Gastrocnemius medialis (tissue), 4 donors: ENCODE measurements at regions not wholly inside any gene's neighbourhood (a gene's known extent, or its start where the extent isn't known, plus 50 kb on each side); places are given as distances from the start of the nearest gene placed in this dataset.

ENCODE experiments used
- ATAC-seq, 2 donors: fragments of 150-250 bp; one replicate each; pipeline ENCODE4 v1.9.1; 2016
- DNase-seq, 2 donors: peaks; one replicate each; pipeline ENCODE4 v3.0.0-alpha.2; 2019
- H3K27ac ChIP-seq, 4 donors: fragments of 200-600 bp; sonication (generic); 1 replicate in 1 of 4; 2 replicates in 3 of 4; pipeline ENCODE4 v1.5.1; 2016 to 2018; ENCODE audit warnings: mild to moderate bottlenecking in 2 of 4, moderate library complexity in 1 of 4
- H3K27me3 ChIP-seq, 3 donors: fragments of 200-600 bp; sonication (generic) in 2 of 3; 1 replicate in 1 of 3; 2 replicates in 2 of 3; pipeline versions ENCODE4 v1.5.1 to v1.6.0; 2016 to 2019; ENCODE audit warnings: mild to moderate bottlenecking in 1 of 3, moderate library complexity in 1 of 3
- H3K36me3 ChIP-seq, 2 donors: fragments of 200-600 bp; sonication (generic) in 1 of 2; one replicate each; pipeline ENCODE4 v1.5.1; 2017 to 2018
- H3K4me1 ChIP-seq, 2 donors: fragments of 200-600 bp; sonication (generic) in 1 of 2; one replicate each; pipeline ENCODE4 v1.5.1; 2016 to 2017; ENCODE audit warnings: mild to moderate bottlenecking in 2 of 2
- H3K4me3 ChIP-seq, 4 donors: fragments of 200-600 bp; sonication (generic) in 3 of 4; 1 replicate in 1 of 4; 2 replicates in 3 of 4; pipeline ENCODE4 v1.5.1; 2016 to 2019; ENCODE audit warnings: mild to moderate bottlenecking in 2 of 4
- H3K9me3 ChIP-seq, 3 donors: fragments of 200-600 bp; sonication (generic) in 2 of 3; 1 replicate in 1 of 3; 2 replicates in 2 of 3; pipeline ENCODE4 v1.5.1; 2016 to 2019
- POLR2A ChIP-seq, 2 donors: fragments of 450-650 bp; IDR thresholded peaks; one replicate each; pipeline ENCODE4 v1.6.1; 2017; ENCODE audit warnings: antibody characterized with exemption in 2 of 2, mild to moderate bottlenecking in 2 of 2, moderate library complexity in 2 of 2
- in situ Hi-C, 4 donors: fragments of 200-750 bp; cut with MboI; loops; one replicate each; pipeline versions ENCODE4 v1.15.0 to v1.8.0; 2017; ENCODE audit warnings: low sequenced_read_pairs in 4 of 4
- intact Hi-C: fragments of 100-400 bp; cut with DNase I; formaldehyde crosslinking; loops from one replicate; pipeline ENCODE4 v1.15.1; 2023; ENCODE audit warnings: low total_unique reads
- TF ChIP-seq, protein P1 (sequence below), 5 experiments: fragments of 450-650 bp in 3 of 5; fragments of 200-600 bp in 2 of 5; sonication (generic) in 2 of 5; IDR thresholded peaks in 4 of 5; conservative IDR thresholded peaks in 1 of 5; 1 replicate in 4 of 5; 2 replicates in 1 of 5; pipeline ENCODE4 v1.5.1; 2016 to 2019; ENCODE audit warnings: antibody characterized with exemption in 5 of 5, mild to moderate bottlenecking in 3 of 5, moderate library complexity in 3 of 5

DNA sequence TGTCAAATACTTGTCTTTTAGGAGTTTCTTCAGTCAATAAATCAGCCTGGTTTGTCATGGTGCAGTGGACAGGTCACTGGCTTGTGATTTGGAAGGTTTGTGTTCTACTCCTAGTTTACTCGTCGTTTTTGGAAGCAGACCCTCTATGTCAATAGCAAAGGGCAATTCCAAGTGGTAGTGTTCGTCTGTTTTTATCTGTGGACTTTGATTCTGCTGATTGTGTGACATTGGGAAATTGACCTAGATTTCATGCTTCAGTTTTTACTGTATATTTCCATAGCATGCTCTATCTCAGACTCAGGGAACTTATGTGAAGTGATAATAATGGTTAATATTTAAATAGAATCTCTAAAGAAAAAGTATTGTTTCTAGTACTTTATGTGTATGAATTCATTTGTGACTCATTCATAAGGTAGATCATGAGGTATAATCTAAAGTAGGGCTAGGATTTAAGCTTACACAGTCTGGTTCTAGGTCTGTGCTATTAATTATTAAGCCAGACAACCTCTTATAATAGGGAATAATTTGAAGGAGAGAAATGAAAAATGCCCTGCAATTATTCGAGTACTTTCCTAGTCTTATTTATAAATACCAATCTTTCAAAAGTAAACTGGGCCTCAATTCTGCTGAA, 198.1 kb downstream of the REEP3 start:
- Histone ChIP-seq H3K36me3 (no peaks in the 10 kb centered on the region), H3K4me3 (no peak overlapping the region), H3K9me3 (no peaks in the 10 kb centered on the region), H3K27ac (no peak overlapping the region), H3K4me1 (peaks cover 10 to 19% of the 10 kb centered on the region in 2 donors), H3K27me3 (no peaks in the 10 kb centered on the region)
- ATAC-seq (no peak), DNase-seq (no peak)
- in situ Hi-C loops (loop anchor here (10.0 to 25.0 kb wide), 7 partner anchors 85 to 1665 kb away; partner anchors contain the start of genes JMJD1C (in 1 of the 4) and REEP3 (in 1 of the 4)), intact Hi-C loops (loop anchor here (10.0 kb wide), 1 partner anchor 915 kb away; the partner anchor contains the start of gene ADO)
- TF ChIP-seq POLR2A (IDR thresholded peaks at IDR 0.05), result no peak
- TF ChIP-seq, protein P1, sequence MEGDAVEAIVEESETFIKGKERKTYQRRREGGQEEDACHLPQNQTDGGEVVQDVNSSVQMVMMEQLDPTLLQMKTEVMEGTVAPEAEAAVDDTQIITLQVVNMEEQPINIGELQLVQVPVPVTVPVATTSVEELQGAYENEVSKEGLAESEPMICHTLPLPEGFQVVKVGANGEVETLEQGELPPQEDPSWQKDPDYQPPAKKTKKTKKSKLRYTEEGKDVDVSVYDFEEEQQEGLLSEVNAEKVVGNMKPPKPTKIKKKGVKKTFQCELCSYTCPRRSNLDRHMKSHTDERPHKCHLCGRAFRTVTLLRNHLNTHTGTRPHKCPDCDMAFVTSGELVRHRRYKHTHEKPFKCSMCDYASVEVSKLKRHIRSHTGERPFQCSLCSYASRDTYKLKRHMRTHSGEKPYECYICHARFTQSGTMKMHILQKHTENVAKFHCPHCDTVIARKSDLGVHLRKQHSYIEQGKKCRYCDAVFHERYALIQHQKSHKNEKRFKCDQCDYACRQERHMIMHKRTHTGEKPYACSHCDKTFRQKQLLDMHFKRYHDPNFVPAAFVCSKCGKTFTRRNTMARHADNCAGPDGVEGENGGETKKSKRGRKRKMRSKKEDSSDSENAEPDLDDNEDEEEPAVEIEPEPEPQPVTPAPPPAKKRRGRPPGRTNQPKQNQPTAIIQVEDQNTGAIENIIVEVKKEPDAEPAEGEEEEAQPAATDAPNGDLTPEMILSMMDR (IDR thresholded peaks at IDR 0.05 in 4 of 5, conservative IDR thresholded peaks at IDR 0.05 in 1 of 5), result no peak

DNA sequence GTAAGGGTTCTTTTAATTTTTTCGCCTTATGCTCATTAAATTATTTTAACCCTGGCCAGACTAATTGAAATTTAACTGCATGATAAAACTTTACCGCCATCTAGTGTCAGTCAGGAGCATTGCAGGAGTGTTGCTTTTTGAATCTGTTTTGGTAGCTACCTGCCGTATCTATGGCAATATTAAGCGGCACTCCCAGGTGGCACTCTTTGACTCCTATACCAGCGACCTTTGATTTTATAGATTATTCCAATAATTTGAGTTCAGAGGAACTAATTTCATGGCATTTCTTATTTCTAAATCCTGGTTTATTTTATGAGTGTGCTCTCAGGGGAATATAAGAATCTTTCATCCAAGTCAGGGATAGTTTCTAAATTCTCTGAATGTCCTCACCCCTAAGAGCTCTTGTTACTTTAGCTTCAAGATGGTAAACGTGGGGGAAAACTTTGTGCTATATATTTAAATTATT, 198.9 kb downstream of the REEP3 start:
- in situ Hi-C loops, result loop anchor here in 3 of 4 donors (10.0 to 25.0 kb wide), 4 partner anchors 208 to 1658 kb away; partner anchors contain the start of gene REEP3 (in 1 of the 3)
- TF ChIP-seq, protein P1 (IDR thresholded peaks at IDR 0.05 in 4 of 5, conservative IDR thresholded peaks at IDR 0.05 in 1 of 5), result peak; percentile 88 to 99 (median 94)
- TF ChIP-seq POLR2A (IDR thresholded peaks at IDR 0.05), result no peak

DNA sequence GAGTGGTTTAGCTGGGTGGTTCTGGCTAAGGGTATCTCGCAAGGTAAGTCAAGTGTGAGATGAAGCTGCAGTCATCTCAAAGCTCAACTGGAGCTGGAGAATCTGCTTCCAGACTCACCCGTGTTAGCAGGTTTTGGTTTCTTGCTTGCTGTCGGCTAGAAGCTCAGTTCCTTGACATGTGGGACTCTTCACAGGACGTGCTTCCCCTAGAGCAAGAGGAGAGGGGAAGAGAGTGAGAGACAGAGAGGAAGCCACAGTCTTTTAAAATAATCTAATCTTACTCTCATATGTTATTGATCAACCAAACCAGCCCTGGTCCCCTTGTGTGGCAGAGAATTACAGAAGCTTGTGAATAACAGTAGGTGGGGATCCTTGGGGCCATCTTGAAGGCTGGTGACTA, 199.5 kb downstream of the REEP3 start:
- ATAC-seq (no peak), DNase-seq (no peak)
- Histone ChIP-seq H3K27me3 (no peaks in the 10 kb centered on the region), H3K4me1 (peaks cover 10 to 19% of the 10 kb centered on the region in 2 donors), H3K27ac (peak overlapping the region in 3 of 4 donors; percentile 33 to 61 (median 37)), H3K9me3 (no peaks in the 10 kb centered on the region), H3K36me3 (no peaks in the 10 kb centered on the region), H3K4me3 (no peak overlapping the region)
- TF ChIP-seq, protein P1 (IDR thresholded peaks at IDR 0.05 in 4 of 5, conservative IDR thresholded peaks at IDR 0.05 in 1 of 5), result no peak
- TF ChIP-seq POLR2A (IDR thresholded peaks at IDR 0.05), result no peak
- in situ Hi-C loops, result loop anchor here in 3 of 4 donors (10.0 to 25.0 kb wide), 4 partner anchors 208 to 1658 kb away; partner anchors contain the start of gene REEP3 (in 1 of the 3)
- intact Hi-C loops, result loop anchor here (1.0 to 2.0 kb wide), 3 partner anchors 91 to 553 kb away; no protein-coding TSS in a partner anchor

More for the DNA sequence above, 198.9 kb downstream of the REEP3 start:
- intact Hi-C loops, result loop anchor here (1.0 to 2.0 kb wide), 3 partner anchors 91 to 553 kb away; no protein-coding TSS in a partner anchor
- H3K36me3 ChIP-seq, result no peaks in the 10 kb centered on the region
- DNase-seq, result no peak
- H3K4me1 ChIP-seq, result peaks cover 10 to 19% of the 10 kb centered on the region in 2 donors
- peak overlapping the region in 1 of 4 donors; percentile 11 for H3K4me3 ChIP-seq
- H3K9me3 ChIP-seq, result no peaks in the 10 kb centered on the region
- peak; percentile 27 to 32 for ATAC-seq
- H3K27ac ChIP-seq, result peak overlapping the region in 3 of 4 donors; percentile 33 to 61 (median 37)
- H3K27me3 ChIP-seq, result no peaks in the 10 kb centered on the region

DNA sequence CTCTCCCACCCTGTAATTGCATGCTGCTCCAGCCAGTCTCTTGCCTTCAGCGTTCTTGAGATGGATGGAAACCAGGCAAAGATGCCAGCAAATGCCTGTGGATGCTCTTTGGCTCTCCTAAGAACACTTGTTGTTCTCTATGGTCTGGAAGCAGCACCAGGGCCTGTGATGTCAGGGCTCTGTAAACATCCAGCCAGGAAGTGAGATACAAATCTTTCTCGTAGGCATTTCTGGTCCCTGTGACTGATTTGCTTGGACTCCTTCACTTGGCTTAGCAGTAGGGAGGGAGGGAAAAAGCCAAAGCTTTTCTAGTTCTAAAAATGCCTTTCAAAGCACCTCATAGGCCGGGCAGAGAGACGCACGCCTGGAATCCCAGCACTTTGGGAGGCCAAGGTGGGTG, 201.3 kb downstream of the REEP3 start:
- in situ Hi-C loops, result loop anchor here in 3 of 4 donors (10.0 to 25.0 kb wide), 4 partner anchors 210 to 1660 kb away; partner anchors contain the start of gene REEP3 (in 1 of the 3)

More for the DNA sequence above, 201.3 kb downstream of the REEP3 start:
- DNase-seq (peak in 1 of 2 donors; percentile 49), ATAC-seq (peak; percentile 51 to 83)
- Histone ChIP-seq H3K4me1 (peaks cover 10 to 19% of the 10 kb centered on the region in 2 donors), H3K4me3 (no peak overlapping the region), H3K27ac (peak overlapping the region in 3 of 4 donors; percentile 45 to 64 (median 62)), H3K27me3 (no peaks in the 10 kb centered on the region), H3K9me3 (no peaks in the 10 kb centered on the region), H3K36me3 (no peaks in the 10 kb centered on the region)
- intact Hi-C loops, result no loop called here
- TF ChIP-seq, protein P1 (IDR thresholded peaks at IDR 0.05 in 4 of 5, conservative IDR thresholded peaks at IDR 0.05 in 1 of 5), result no peak
- no peak for TF ChIP-seq POLR2A (IDR thresholded peaks at IDR 0.05)
